NOMO-1 treated with DMSO at 0.1 percent for 48 hours (cell line): ENCODE measurements at regions not wholly inside any gene's neighbourhood (a gene's known extent, or its start where the extent isn't known, plus 50 kb on each side); places are given as distances from the start of the nearest gene placed in this dataset.
"Not testable (repeated sequence)": the region's sequence is repeated elsewhere in the genome, so short reads cannot be mapped to it uniquely, and the experiment has no call there.

Source experiments
- DNase-seq: peaks from one replicate; lab custom pipeline; 2025; ENCODE audit not compliant: unreplicated experiment; lab: John Stamatoyannopoulos, UW

- DNase-seq, result no peak
These were observed 75.5 kb downstream of the ASB1 start for GRCh38 chr2:238502088-238502810.

- DNase-seq, result no peak
These were observed 76.4 kb downstream of the ASB1 start for GRCh38 chr2:238502956-238503791.

- no peak for DNase-seq
These were observed 77.6 kb downstream of the ASB1 start for GRCh38 chr2:238504181-238504931.

GRCh38 chr2:238505119-238505891, 78.6 kb downstream of the ASB1 start:
- DNase-seq, result no peak

- no peak for DNase-seq
These were observed 79.2 kb downstream of the ASB1 start for GRCh38 chr2:238505892-238506280.

- DNase-seq, result no peak
These were observed 79.8 kb downstream of the ASB1 start for GRCh38 chr2:238506371-238507068.

GRCh38 chr2:238507836-238508235, 81.1 kb downstream of the ASB1 start:
- no peak for DNase-seq

GRCh38 chr2:238509151-238509835, 82.6 kb downstream of the ASB1 start:
- no peak for DNase-seq

- no peak for DNase-seq
These were observed 83.2 kb downstream of the ASB1 start for GRCh38 chr2:238509903-238510302.

- DNase-seq, result no peak
These were observed 84.3 kb downstream of the ASB1 start for GRCh38 chr2:238510911-238511613.

- DNase-seq, result no peak
These were observed 84.9 kb downstream of the ASB1 start for GRCh38 chr2:238511614-238511950.

- DNase-seq, result no peak
These were observed 85.6 kb downstream of the ASB1 start for GRCh38 chr2:238512247-238512867.

GRCh38 chr2:238513346-238513745, 86.6 kb downstream of the ASB1 start:
- DNase-seq, result peak; percentile 40

- DNase-seq, result not testable (repeated sequence)
These were observed 87.3 kb downstream of the ASB1 start for GRCh38 chr2:238514024-238514423.

GRCh38 chr2:238515377-238515776, 88.7 kb downstream of the ASB1 start:
- no peak for DNase-seq

GRCh38 chr2:238517209-238517608, 90.5 kb downstream of the ASB1 start:
- no peak for DNase-seq

GRCh38 chr2:238518172-238518820, 91.6 kb downstream of the ASB1 start:
- no peak for DNase-seq

- no peak for DNase-seq
These were observed 92.1 kb downstream of the ASB1 start for GRCh38 chr2:238518821-238519186.
